ENCODE measurements at regions not wholly inside any gene's neighbourhood (a gene's known extent, or its start where the extent isn't known, plus 50 kb on each side); places are given as distances from the start of the nearest gene placed in this dataset.

GRCh38 chr11:55054723-55055122 lies 207.2 kb upstream of the TRIM48 start:
- no peak for TF ChIP-seq POLR2A (IDR thresholded peaks at IDR 0.05)
- no peak for TF ChIP-seq CTCF (IDR thresholded peaks at IDR 0.05)
- no peak for TF ChIP-seq EP300 (IDR thresholded peaks at IDR 0.05)
- no peak for TF ChIP-seq POLR2AphosphoS5 (IDR thresholded peaks at IDR 0.05)
